Smooth muscle cell (in vitro differentiated cells): ENCODE measurements at regions not wholly inside any gene's neighbourhood (a gene's known extent, or its start where the extent isn't known, plus 50 kb on each side); places are given as distances from the start of the nearest gene placed in this dataset.

ENCODE experiments used
- DNase-seq: peaks from one replicate; lab custom pipeline; 2025; ENCODE audit not compliant: unreplicated experiment; lab: John Stamatoyannopoulos, UW
- H2AFZ ChIP-seq: fragments of 200-600 bp; sonication (generic); 2 replicates; pipeline ENCODE4 v1.6.0; 2016; ENCODE audit warnings: antibody characterized with exemption, low read depth, mild to moderate bottlenecking
- H3F3A ChIP-seq: fragments of 200-600 bp; sonication (generic); 2 replicates; pipeline ENCODE4 v1.6.0; 2017; ENCODE audit warnings: antibody characterized with exemption, low read depth
- H3K27ac ChIP-seq: fragments of 200-600 bp; sonication (generic); 2 replicates; pipeline ENCODE4 v1.5.1; 2016; ENCODE audit warnings: low read depth, mild to moderate bottlenecking
- H3K27me3 ChIP-seq: fragments of 200-600 bp; sonication (generic); 2 replicates; pipeline ENCODE4 v1.6.1; 2016; ENCODE audit warnings: low read depth, mild to moderate bottlenecking
- H3K36me3 ChIP-seq: fragments of 200-600 bp; sonication (generic); 2 replicates; pipeline ENCODE4 v1.5.1; 2016; ENCODE audit warnings: low read depth
- H3K4me1 ChIP-seq: fragments of 200-600 bp; sonication (generic); 2 replicates; pipeline ENCODE4 v1.5.1; 2016; ENCODE audit warnings: low read depth
- H3K4me2 ChIP-seq: fragments of 200-600 bp; sonication (generic); 2 replicates; pipeline ENCODE4 v1.6.0; 2016; ENCODE audit warnings: mild to moderate bottlenecking
- H3K4me3 ChIP-seq: fragments of 200-600 bp; sonication (generic); 2 replicates; pipeline ENCODE4 v1.5.1; 2016; ENCODE audit warnings: mild to moderate bottlenecking
- H3K79me2 ChIP-seq: fragments of 200-600 bp; sonication (generic); 2 replicates; pipeline ENCODE4 v1.6.0; 2016; ENCODE audit warnings: low read depth, mild to moderate bottlenecking
- H3K9ac ChIP-seq: fragments of 200-600 bp; sonication (generic); 2 replicates; pipeline ENCODE4 v1.6.0; 2016; ENCODE audit warnings: low read depth
- H3K9me3 ChIP-seq: fragments of 200-600 bp; sonication (generic); replicated peaks from 2 replicates; pipeline ENCODE4 v1.5.1; 2016; ENCODE audit warnings: low read depth
- H4K20me1 ChIP-seq: fragments of 200-600 bp; sonication (generic); 2 replicates; pipeline ENCODE4 v1.6.0; 2016; ENCODE audit warnings: low read depth
- WGBS: methylation state at CpG from one replicate; pipeline ENCODE4 v1.1.7; 2016; ENCODE audit warnings: low lambda C conversion rate; 5-methylcytosine and 5-hydroxymethylcytosine counted together
- TF ChIP-seq, protein P1 (sequence below): fragments of 200-600 bp; sonication (generic); IDR thresholded peaks from 2 replicates; pipeline ENCODE4 v1.5.1; 2017; ENCODE audit warnings: borderline replicate concordance, mild to moderate bottlenecking, antibody characterized with exemption; ENCODE audit not compliant: insufficient read depth, poor library complexity, severe bottlenecking

DNA sequence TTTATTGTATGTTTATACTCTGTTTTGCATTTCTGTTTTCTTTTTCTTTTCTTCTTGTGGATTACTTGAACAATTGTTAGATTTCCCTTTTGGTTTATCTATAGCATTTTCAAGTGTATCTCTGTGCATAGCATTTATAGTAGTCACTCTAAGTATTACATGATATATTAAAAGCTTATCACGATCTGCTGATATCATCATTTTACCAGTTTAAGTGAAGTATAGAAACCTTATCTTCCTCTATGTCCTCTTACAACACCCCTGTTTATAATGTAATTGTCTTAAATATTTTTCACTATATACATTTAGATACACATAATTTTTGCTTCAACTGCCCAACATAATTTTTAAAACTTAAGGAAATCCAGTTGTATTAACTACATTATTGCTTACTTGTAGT lies 513.9 kb upstream of the CELF2 start:
- no peak overlapping the region for H3K4me2 ChIP-seq
- H4K20me1 ChIP-seq, result no peaks in the 10 kb centered on the region
- no peaks in the 10 kb centered on the region for H3K4me1 ChIP-seq
- H3K27ac ChIP-seq, result no peak overlapping the region
- no peak for DNase-seq
- H3K9me3 ChIP-seq, result no peaks in the 10 kb centered on the region
- no peak overlapping the region for H2AFZ ChIP-seq
- no peak overlapping the region for H3K9ac ChIP-seq
- 71% methylated on average over 1 of the region's 1 CpG for WGBS
- no peaks in the 10 kb centered on the region for H3K79me2 ChIP-seq
- no peaks in the 10 kb centered on the region for H3K36me3 ChIP-seq
- TF ChIP-seq, protein P1, sequence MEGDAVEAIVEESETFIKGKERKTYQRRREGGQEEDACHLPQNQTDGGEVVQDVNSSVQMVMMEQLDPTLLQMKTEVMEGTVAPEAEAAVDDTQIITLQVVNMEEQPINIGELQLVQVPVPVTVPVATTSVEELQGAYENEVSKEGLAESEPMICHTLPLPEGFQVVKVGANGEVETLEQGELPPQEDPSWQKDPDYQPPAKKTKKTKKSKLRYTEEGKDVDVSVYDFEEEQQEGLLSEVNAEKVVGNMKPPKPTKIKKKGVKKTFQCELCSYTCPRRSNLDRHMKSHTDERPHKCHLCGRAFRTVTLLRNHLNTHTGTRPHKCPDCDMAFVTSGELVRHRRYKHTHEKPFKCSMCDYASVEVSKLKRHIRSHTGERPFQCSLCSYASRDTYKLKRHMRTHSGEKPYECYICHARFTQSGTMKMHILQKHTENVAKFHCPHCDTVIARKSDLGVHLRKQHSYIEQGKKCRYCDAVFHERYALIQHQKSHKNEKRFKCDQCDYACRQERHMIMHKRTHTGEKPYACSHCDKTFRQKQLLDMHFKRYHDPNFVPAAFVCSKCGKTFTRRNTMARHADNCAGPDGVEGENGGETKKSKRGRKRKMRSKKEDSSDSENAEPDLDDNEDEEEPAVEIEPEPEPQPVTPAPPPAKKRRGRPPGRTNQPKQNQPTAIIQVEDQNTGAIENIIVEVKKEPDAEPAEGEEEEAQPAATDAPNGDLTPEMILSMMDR, result no peak
- H3K4me3 ChIP-seq, result no peak overlapping the region
- H3K27me3 ChIP-seq, result no peaks in the 10 kb centered on the region
- no peaks in the 10 kb centered on the region for H3F3A ChIP-seq

DNA sequence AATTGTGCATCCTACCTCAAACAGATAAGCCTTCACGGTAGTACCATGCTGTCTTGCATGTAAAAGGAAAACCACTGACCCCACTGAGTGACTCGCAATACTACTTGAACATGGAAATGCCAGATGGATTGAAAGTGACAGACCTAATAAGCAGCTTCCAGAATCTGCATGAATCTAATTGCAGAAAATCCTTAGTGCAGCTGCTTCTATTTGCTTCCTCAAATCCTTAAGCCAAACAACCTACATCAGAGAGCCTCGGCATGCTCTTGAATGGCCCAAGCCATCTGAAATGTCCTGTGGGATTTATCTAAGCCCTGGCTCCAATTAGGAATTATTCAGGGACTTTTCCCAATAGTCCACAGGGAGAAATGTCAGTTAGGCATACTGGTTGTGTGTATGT lies 509.5 kb upstream of the CELF2 start:
- no peak for DNase-seq
- H3K9ac ChIP-seq, result no peak overlapping the region
- H3K4me3 ChIP-seq, result no peak overlapping the region
- WGBS, result 57% methylated on average over 3 of the region's 3 CpGs
- no peaks in the 10 kb centered on the region for H3K9me3 ChIP-seq
- H4K20me1 ChIP-seq, result no peaks in the 10 kb centered on the region
- H3K36me3 ChIP-seq, result no peaks in the 10 kb centered on the region
- H2AFZ ChIP-seq, result no peak overlapping the region
- no peaks in the 10 kb centered on the region for H3K4me1 ChIP-seq
- H3K79me2 ChIP-seq, result no peaks in the 10 kb centered on the region
- no peaks in the 10 kb centered on the region for H3F3A ChIP-seq
- H3K27me3 ChIP-seq, result no peaks in the 10 kb centered on the region
- H3K27ac ChIP-seq, result no peak overlapping the region
- H3K4me2 ChIP-seq, result no peak overlapping the region
- TF ChIP-seq, protein P1, result no peak

DNA sequence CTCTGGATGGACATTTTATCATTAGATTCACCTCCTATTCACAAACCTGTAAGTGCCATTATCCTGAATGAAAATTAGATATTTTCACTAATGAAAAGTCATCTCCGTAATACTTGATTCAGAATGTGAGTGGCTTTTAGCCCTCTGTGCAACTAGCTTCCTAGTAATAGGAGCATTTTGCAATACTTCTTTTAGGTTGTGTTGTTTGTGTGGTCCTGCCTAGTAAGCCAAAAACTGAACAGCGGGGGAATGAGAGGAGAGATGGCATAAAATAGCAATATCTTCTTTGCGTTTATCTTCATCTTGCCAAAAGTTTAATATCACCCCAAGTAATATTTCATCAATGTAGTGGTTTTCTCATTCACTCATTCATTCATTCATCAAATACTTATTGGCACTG lies 507.5 kb upstream of the CELF2 start:
- Histone ChIP-seq H3K4me3 (no peak overlapping the region), H3K79me2 (no peaks in the 10 kb centered on the region), H3K27ac (no peak overlapping the region), H3K4me2 (no peak overlapping the region), H2AFZ (no peak overlapping the region), H3K9me3 (no peaks in the 10 kb centered on the region), H4K20me1 (no peaks in the 10 kb centered on the region), H3K4me1 (no peaks in the 10 kb centered on the region), H3F3A (no peaks in the 10 kb centered on the region), H3K9ac (no peak overlapping the region), H3K36me3 (no peaks in the 10 kb centered on the region), H3K27me3 (no peaks in the 10 kb centered on the region)
- no peak for DNase-seq
- WGBS, result 93% methylated on average over 3 of the region's 3 CpGs
- TF ChIP-seq, protein P1, result no peak

DNA sequence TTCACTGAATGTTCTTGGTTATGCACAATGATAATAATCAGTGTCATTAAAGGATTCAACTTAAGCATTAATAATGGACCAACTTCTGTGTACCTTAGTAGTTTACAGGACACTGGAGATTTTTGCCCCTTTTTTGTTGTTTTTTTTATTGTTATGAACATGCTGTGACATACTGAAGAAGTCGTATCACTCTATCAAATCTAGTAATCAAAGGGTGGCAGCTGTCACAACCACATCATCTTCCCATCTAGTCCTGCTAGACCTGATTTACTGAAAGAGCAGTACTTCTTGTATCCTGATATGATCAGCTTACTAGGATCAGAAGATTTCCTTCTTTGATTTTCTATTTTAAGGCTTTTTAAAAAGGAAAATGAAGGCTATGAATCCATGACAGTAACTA lies 504.6 kb upstream of the CELF2 start:
- Histone ChIP-seq H3K4me1 (no peaks in the 10 kb centered on the region), H3K9me3 (no peaks in the 10 kb centered on the region), H4K20me1 (no peaks in the 10 kb centered on the region), H2AFZ (no peak overlapping the region), H3K4me2 (no peak overlapping the region), H3F3A (no peaks in the 10 kb centered on the region), H3K4me3 (no peak overlapping the region), H3K36me3 (no peaks in the 10 kb centered on the region), H3K27me3 (no peaks in the 10 kb centered on the region), H3K9ac (no peak overlapping the region), H3K79me2 (no peaks in the 10 kb centered on the region), H3K27ac (no peak overlapping the region)
- 91% methylated on average over 1 of the region's 1 CpG for WGBS
- TF ChIP-seq, protein P1, result no peak
- no peak for DNase-seq
